IMR-90 (cell line): ENCODE measurements at regions not wholly inside any gene's neighbourhood (a gene's known extent, or its start where the extent isn't known, plus 50 kb on each side); places are given as distances from the start of the nearest gene placed in this dataset.

ENCODE experiments used
- ATAC-seq: fragments of 200-7000 bp; cut with Tn5 transposase; 2 replicates; pipeline ENCODE4 v1.9.1; 2020; ENCODE audit warnings: low read depth, mild to moderate bottlenecking, moderate library complexity
- BruUV-seq: library from RNA; stranded (reverse); fragments of 400-500 nt; replicated peaks from 2 replicates; lab custom pipeline; 2021; lab: Mats Ljungman, UMichigan
- CTCF ChIA-PET: fragments of 300-600 bp; formaldehyde crosslinking; extraction: SDS; loops from one replicate; lab custom pipeline; 2021; ENCODE audit warnings: antibody characterized with exemption; lab: Yijun Ruan, JAX
- POLR2A ChIA-PET: fragments of 300-600 bp; sonication (Branson Sonifier 250); formaldehyde crosslinking; loops from one replicate; lab custom pipeline; 2022; ENCODE audit warnings: antibody characterized with exemption; ENCODE audit not compliant: unreplicated experiment; lab: Charles Lee
- DNase-seq: peaks from one replicate; pipeline ENCODE4 v3.0.0; 2013
- H2AFZ ChIP-seq: replicated peaks from 2 replicates; pipeline ENCODE3; 2013; ENCODE audit warnings: low read length, mild to moderate bottlenecking; ENCODE audit not compliant: poor library complexity
- H2AK5ac ChIP-seq: 2 replicates; pipeline ENCODE4 v1.6.1; 2013; ENCODE audit warnings: low read depth, low read length, inconsistent platforms
- H2AK9ac ChIP-seq: replicated peaks from 2 replicates; pipeline ENCODE3; 2013; ENCODE audit warnings: mild to moderate bottlenecking, low read depth, low read length, moderate library complexity; ENCODE audit not compliant: poor library complexity
- H2BK120ac ChIP-seq: 2 replicates; pipeline ENCODE4 v1.6.1; 2013; ENCODE audit warnings: low read depth, low read length, inconsistent platforms
- H2BK15ac ChIP-seq: 3 replicates; pipeline ENCODE4 v1.6.1; 2013; ENCODE audit warnings: low read depth, low read length, inconsistent platforms
- H2BK20ac ChIP-seq: 2 replicates; pipeline ENCODE4 v1.6.1; 2013; ENCODE audit warnings: low read depth, mild to moderate bottlenecking, inconsistent platforms, low read length, moderate library complexity
- H2BK5ac ChIP-seq: 2 replicates; pipeline ENCODE4 v1.6.1; 2013; ENCODE audit warnings: mild to moderate bottlenecking, low read depth, low read length, inconsistent platforms; ENCODE audit not compliant: poor library complexity, severe bottlenecking
- H3K14ac ChIP-seq: replicated peaks from 2 replicates; pipeline ENCODE4 v1.6.1; 2013; ENCODE audit warnings: low read depth, low read length, inconsistent platforms
- H3K18ac ChIP-seq: 2 replicates; pipeline ENCODE4 v1.6.1; 2013; ENCODE audit warnings: low read depth, low read length, control low read depth
- H3K23ac ChIP-seq: 2 replicates; pipeline ENCODE4 v1.6.1; 2013; ENCODE audit warnings: low read depth, low read length, inconsistent platforms
- H3K27ac ChIP-seq: 2 replicates; pipeline ENCODE4 v1.5.1; 2013; ENCODE audit warnings: mild to moderate bottlenecking, control low read depth, low read length; ENCODE audit not compliant: insufficient read depth
- H3K27me3 ChIP-seq: 2 replicates; pipeline ENCODE4 v1.6.1; 2013; ENCODE audit warnings: low read length; ENCODE audit not compliant: control insufficient read depth, insufficient read depth
- H3K36me3 ChIP-seq: 2 replicates; pipeline ENCODE4 v1.6.1; 2013; ENCODE audit warnings: low read length, mixed read lengths; ENCODE audit not compliant: control insufficient read depth, insufficient read depth
- H3K4ac ChIP-seq: 2 replicates; pipeline ENCODE4 v1.6.1; 2013; ENCODE audit warnings: low read depth, low read length, inconsistent platforms
- H3K4me1 ChIP-seq: 2 replicates; pipeline ENCODE4 v1.6.1; 2013; ENCODE audit warnings: low read length, mixed read lengths; ENCODE audit not compliant: control insufficient read depth, insufficient read depth
- H3K4me2 ChIP-seq: 2 replicates; pipeline ENCODE4 v1.6.1; 2013; ENCODE audit warnings: low read depth, mild to moderate bottlenecking, control low read depth, low read length, moderate library complexity
- H3K4me3 ChIP-seq: 2 replicates; pipeline ENCODE4 v1.5.1; 2013; ENCODE audit warnings: low read depth, mild to moderate bottlenecking, control low read depth, low read length, moderate library complexity; ENCODE audit not compliant: insufficient read depth
- H3K56ac ChIP-seq: 2 replicates; pipeline ENCODE4 v1.6.1; 2013; ENCODE audit warnings: low read length, inconsistent platforms; ENCODE audit not compliant: insufficient read depth; ENCODE audit errors: extremely low read depth
- H3K79me1 ChIP-seq, 2 experiments: 2 replicates each; pipeline ENCODE4 v1.6.1; 2013; ENCODE audit warnings: low read length in 2 of 2, inconsistent platforms in 1 of 2, low read depth in 1 of 2
- H3K9ac ChIP-seq: 2 replicates; pipeline ENCODE4 v1.6.1; 2013; ENCODE audit warnings: low read depth, low read length, control low read depth
- H3K9me1 ChIP-seq: 2 replicates; pipeline ENCODE4 v1.6.1; 2013; ENCODE audit warnings: low read length, inconsistent platforms; ENCODE audit not compliant: insufficient read depth
- H3K9me3 ChIP-seq: 2 replicates; pipeline ENCODE4 v1.6.1; 2013; ENCODE audit warnings: low read length; ENCODE audit not compliant: control insufficient read depth, insufficient read depth
- H4K20me1 ChIP-seq: 2 replicates; pipeline ENCODE4 v1.6.1; 2013; ENCODE audit warnings: low read length, inconsistent platforms; ENCODE audit not compliant: insufficient read depth
- H4K5ac ChIP-seq: 2 replicates; pipeline ENCODE4 v1.6.1; 2013; ENCODE audit warnings: mild to moderate bottlenecking, low read depth, low read length, control low read depth
- H4K8ac ChIP-seq, 2 experiments: 2 replicates each; pipeline ENCODE4 v1.6.1; 2013; ENCODE audit warnings: low read depth in 2 of 2, low read length in 2 of 2, control low read depth in 1 of 2, inconsistent platforms in 1 of 2
- H4K91ac ChIP-seq: 2 replicates; pipeline ENCODE4 v1.6.1; 2013; ENCODE audit warnings: low read depth, low read length, inconsistent platforms; ENCODE audit not compliant: insufficient read depth
- BHLHE40 ChIP-seq: fragments of 150-350 bp; IDR thresholded peaks from 2 replicates; pipeline ENCODE4 v1.6.1; 2016; ENCODE audit warnings: mild to moderate bottlenecking, low read depth, low read length
- CEBPB ChIP-seq: IDR thresholded peaks from 2 replicates; pipeline ENCODE4 v1.6.1; 2012; ENCODE audit warnings: low read depth, low read length, improper control_type of control experiment
- CHD1 ChIP-seq: IDR thresholded peaks from 2 replicates; pipeline ENCODE4 v1.6.1; 2012; ENCODE audit warnings: low read depth, low read length, improper control_type of control experiment
- ELK1 ChIP-seq: fragments of 150-350 bp; IDR thresholded peaks from 2 replicates; pipeline ENCODE4 v1.6.1; 2016; ENCODE audit warnings: low read depth, mild to moderate bottlenecking, low read length, moderate library complexity, borderline replicate concordance
- MAZ ChIP-seq: IDR thresholded peaks from 2 replicates; pipeline ENCODE4 v1.6.1; 2012; ENCODE audit warnings: low read depth, mild to moderate bottlenecking, low read length, improper control_type of control experiment, moderate library complexity, borderline replicate concordance
- MXI1 ChIP-seq: IDR thresholded peaks from 2 replicates; pipeline ENCODE4 v1.6.1; 2012; ENCODE audit warnings: low read depth, mild to moderate bottlenecking, low read length, moderate library complexity, borderline replicate concordance
- USF2 ChIP-seq: fragments of 150-350 bp; IDR thresholded peaks from 2 replicates; pipeline ENCODE4 v1.6.1; 2017; ENCODE audit warnings: mild to moderate bottlenecking, antibody characterized with exemption, low read length, low read depth
- WGBS, 2 experiments: methylation state at CpG; one replicate each; pipeline versions ENCODE4 v1.1.5 to v1.1.7; 2013; ENCODE audit warnings: missing lambda C conversion rate in 2 of 2; ENCODE audit not compliant: insufficient read length in 1 of 2; ENCODE audit errors: extremely low coverage in 2 of 2; 5-methylcytosine and 5-hydroxymethylcytosine counted together
- dilution Hi-C: fragments of 300-500 bp; cut with HindIII; formaldehyde crosslinking; loops from one replicate; pipeline ENCODE4 v1.14.3; 2018; ENCODE audit warnings: low sequenced_read_pairs; ENCODE audit not compliant: unreplicated experiment
- in situ Hi-C: fragments of 300-500 bp; cut with MboI; formaldehyde crosslinking; loops from 3 replicates; pipeline ENCODE4 v1.14.3; 2019; ENCODE audit warnings: low sequenced_read_pairs, inconsistent platforms, mixed read lengths
- intact Hi-C: fragments of 100-400 bp; cut with micrococcal nuclease; formaldehyde crosslinking; loops from 2 replicates; pipeline ENCODE4 v1.10.0; 2022

- DNase-seq = no peak
- Histone ChIP-seq H2AFZ (no peak overlapping the region), H4K91ac (no peak overlapping the region), H3K27ac (no peak overlapping the region), H2BK5ac (no peak overlapping the region), H3K4me3 (no peak overlapping the region), H3K79me1 (no peaks in the 10 kb centered on the region), H4K5ac (no peak overlapping the region), H3K36me3 (no peaks in the 10 kb centered on the region), H3K27me3 (no peaks in the 10 kb centered on the region), H3K4me1 (no peaks in the 10 kb centered on the region), H3K18ac (no peak overlapping the region), H2BK15ac (no peak overlapping the region), H3K9me1 (no peaks in the 10 kb centered on the region), H3K4me2 (no peak overlapping the region), H3K4ac (no peak overlapping the region), H3K14ac (no peak overlapping the region), H3K9me3 (no peaks in the 10 kb centered on the region), H4K8ac (no peak overlapping the region), H2AK5ac (no peak overlapping the region), H4K20me1 (no peaks in the 10 kb centered on the region), H3K56ac (no peak overlapping the region), H2AK9ac (no peak overlapping the region), H3K9ac (no peak overlapping the region), H2BK120ac (no peak overlapping the region), H3K23ac (no peak overlapping the region), H2BK20ac (no peak overlapping the region)
- 90% methylated on average over 2 of the region's 7 CpGs; no CpG with 5 or more reads in 1 of the 2 experiments for WGBS, 2 experiments
- no TSS peak for BruUV-seq
- dilution Hi-C loops = no loop called here
- intact Hi-C loops = no loop called here
- in situ Hi-C loops = no loop called here
- ChIA-PET POLR2A (no interaction called here), CTCF (interaction anchor here (0.8 to 1.0 kb wide), 2 partner anchors 108 to 224 kb away, joined by 3 read pairs; no protein-coding TSS in a partner anchor)
- no peak for ATAC-seq
- no peak for TF ChIP-seq MAZ
- no peak for TF ChIP-seq MXI1
- no peak for TF ChIP-seq USF2
- peak; percentile 77 for TF ChIP-seq CEBPB
- TF ChIP-seq CHD1 = no peak
- no peak for TF ChIP-seq ELK1
- no peak for TF ChIP-seq BHLHE40
Measured at GRCh38 chr7:131194070-131194865, 133.4 kb upstream of the MKLN1 start.
